Glomerular visceral epithelial cell (primary cell): ENCODE measurements at regions not wholly inside any gene's neighbourhood (a gene's known extent, or its start where the extent isn't known, plus 50 kb on each side); places are given as distances from the start of the nearest gene placed in this dataset.

Experiments used
- DNase-seq: peaks from one replicate; pipeline ENCODE4 v3.0.0-alpha.2; 2016; ENCODE audit errors: extremely low spot score

- DNase-seq: no peak
Measured at GRCh38 chr21:15526798-15527197, 203.0 kb upstream of the USP25 start.

GRCh38 chr21:15528346-15528745, 201.4 kb upstream of the USP25 start:
- DNase-seq: no peak

- no peak for DNase-seq
Measured at GRCh38 chr21:15531986-15532385, 197.8 kb upstream of the USP25 start.

- DNase-seq: no peak
Measured at GRCh38 chr21:15533618-15534017, 196.2 kb upstream of the USP25 start.

GRCh38 chr21:15534450-15534886, 195.3 kb upstream of the USP25 start:
- no peak for DNase-seq

GRCh38 chr21:15539376-15539775, 190.4 kb upstream of the USP25 start:
- no peak for DNase-seq

- no peak for DNase-seq
Measured at GRCh38 chr21:15543473-15543872, 186.3 kb upstream of the USP25 start.

GRCh38 chr21:15549671-15550070, 180.1 kb upstream of the USP25 start:
- DNase-seq: peak; percentile 22

- no peak for DNase-seq
Measured at GRCh38 chr21:15552914-15553494, 176.8 kb upstream of the USP25 start.

GRCh38 chr21:15557925-15558324, 171.9 kb upstream of the USP25 start:
- DNase-seq: no peak

- no peak for DNase-seq
Measured at GRCh38 chr21:15558884-15559283, 170.9 kb upstream of the USP25 start.

GRCh38 chr21:15559660-15560059, 170.1 kb upstream of the USP25 start:
- DNase-seq: no peak

GRCh38 chr21:15560383-15561056, 169.3 kb upstream of the USP25 start:
- DNase-seq: peak; percentile 7

GRCh38 chr21:15562748-15563147, 167.0 kb upstream of the USP25 start:
- no peak for DNase-seq

- no peak for DNase-seq
Measured at GRCh38 chr21:15564907-15565306, 164.9 kb upstream of the USP25 start.

- no peak for DNase-seq
Measured at GRCh38 chr21:15566703-15567102, 163.1 kb upstream of the USP25 start.

GRCh38 chr21:15567191-15567590, 162.6 kb upstream of the USP25 start:
- DNase-seq: no peak

- no peak for DNase-seq
Measured at GRCh38 chr21:15568516-15568915, 161.3 kb upstream of the USP25 start.

GRCh38 chr21:15586752-15587427, 142.9 kb upstream of the USP25 start:
- no peak for DNase-seq

GRCh38 chr21:15592271-15592860, 137.4 kb upstream of the USP25 start:
- DNase-seq: peak; percentile 43

- DNase-seq: no peak
Measured at GRCh38 chr21:15592957-15593356, 136.8 kb upstream of the USP25 start.

- no peak for DNase-seq
Measured at GRCh38 chr21:15601390-15601789, 128.4 kb upstream of the USP25 start.

- DNase-seq: peak; percentile 36
Measured at GRCh38 chr21:15604413-15604812, 125.4 kb upstream of the USP25 start.
